ENCODE measurements at regions not wholly inside any gene's neighbourhood (a gene's known extent, or its start where the extent isn't known, plus 50 kb on each side); places are given as distances from the start of the nearest gene placed in this dataset.

DNA sequence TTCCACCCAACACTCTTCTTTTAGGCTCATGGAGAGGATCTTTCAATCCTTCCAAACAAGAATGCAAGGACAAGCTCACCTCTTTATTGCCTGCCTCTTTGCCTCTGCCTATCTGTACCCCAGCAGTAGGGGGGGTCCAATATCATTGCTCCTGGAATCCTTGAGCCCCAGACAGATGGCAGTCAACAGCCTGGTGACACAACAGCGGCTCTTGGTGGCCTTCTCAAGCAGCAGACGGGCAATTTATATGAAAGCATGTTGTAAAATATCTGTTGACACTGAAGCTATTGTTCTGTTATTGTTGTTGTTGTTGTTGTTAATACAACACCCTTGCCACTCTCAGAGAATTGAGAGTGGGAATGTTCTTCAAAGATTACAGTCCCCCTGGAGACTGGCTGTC is 480.0 kb upstream of the CADM1 start (continued):
- no peak for TF ChIP-seq ZUFSP (CRISPR knock-in tag; IDR thresholded peaks at IDR 0.05; ENCODE audit: borderline replicate concordance)
- TF ChIP-seq DRAP1 (CRISPR knock-in tag; IDR thresholded peaks at IDR 0.05), result no peak
- no peak for TF ChIP-seq KMT2B (CRISPR knock-in tag; IDR thresholded peaks at IDR 0.05)
- TF ChIP-seq ZSCAN30 (CRISPR knock-in tag; IDR thresholded peaks at IDR 0.05), result no peak
- no peak for TF ChIP-seq FOXO1 (CRISPR knock-in tag; IDR thresholded peaks at IDR 0.05)

GRCh38 chr11:115982666-115983065 is 478.5 kb upstream of the CADM1 start:
- no peak overlapping the region for H3K4me2 ChIP-seq (ENCODE audit: low read depth, low read length)
- in situ Hi-C loops (cut with HindIII; ENCODE audit: extremely low pct_ligation_motif_present, low pct_unique_long_range_greater_than_20kb) (no loop called here), intact Hi-C loops (cut with micrococcal nuclease; ENCODE audit: unreplicated experiment) (no loop called here)
- POLR2A ChIA-PET, result no interaction called here
- H3K36me3 ChIP-seq (replicated peaks in 1 of 2; ENCODE audit: control insufficient read depth in 1 of 2, insufficient read depth in 2 of 2, low read length in 2 of 2), result no peaks in the 10 kb centered on the region
- H3K79me2 ChIP-seq (ENCODE audit: insufficient read depth, low read length), result no peaks in the 10 kb centered on the region
- WGBS (ENCODE audit: low lambda C conversion rate), result 0% methylated on average over 1 of the region's 4 CpGs
- H4K20me1 ChIP-seq (ENCODE audit: insufficient read depth, low read length), result no peaks in the 10 kb centered on the region
- CTCF ChIA-PET (ENCODE audit: low intra/inter-chr PET ratio, low total read pairs), result no interaction called here
- H3K9ac ChIP-seq (ENCODE audit: insufficient read depth, low read depth, low read length), result no peak overlapping the region
- DNase-seq (ENCODE audit: low spot score), result no peak
- no peak for FAIRE-seq
- no peak overlapping the region for H3K4me3 ChIP-seq (replicated peaks in 1 of 3; ENCODE audit: insufficient read depth in 1 of 3, low read depth in 2 of 3, low read length in 3 of 3)
- H2AFZ ChIP-seq (ENCODE audit: low read length), result no peak overlapping the region
- H3K9me3 ChIP-seq (ENCODE audit: low read length), result no peaks in the 10 kb centered on the region
- no peak overlapping the region for H3K27ac ChIP-seq (ENCODE audit: extremely low read length, insufficient read depth, low read length)
- H3K27me3 ChIP-seq (ENCODE audit: control insufficient read depth in 1 of 2, insufficient read depth in 2 of 2, low read length in 2 of 2), result peaks cover 0 to 5% of the 10 kb centered on the region in 2 experiments; a peak in 3 of 5 replicates
- BruUV-seq (replicated peaks), result no TSS peak
- no peak for ATAC-seq
- no peaks in the 10 kb centered on the region for H3K4me1 ChIP-seq (ENCODE audit: insufficient read depth, low read length)
- TF ChIP-seq ZNF589 (CRISPR knock-in tag; conservative IDR thresholded peaks at IDR 0.05), result no peak
- no peak for TF ChIP-seq NR2F6 (IDR thresholded peaks at IDR 0.05)
- TF ChIP-seq NR2F6 (CRISPR knock-in tag; IDR thresholded peaks at IDR 0.05), result no peak
- TF ChIP-seq CBX2 (IDR thresholded peaks at IDR 0.05; ENCODE audit: low read depth, low read length), result no peak
- no peak for TF ChIP-seq CBX2 (CRISPR knock-in tag; IDR thresholded peaks at IDR 0.05; ENCODE audit: low read depth)
- no peak for TF ChIP-seq RARA (CRISPR knock-in tag; IDR thresholded peaks at IDR 0.05)
- no peak for TF ChIP-seq KDM1A (CRISPR knock-in tag; IDR thresholded peaks at IDR 0.05)
- TF ChIP-seq GATAD2A (CRISPR knock-in tag; IDR thresholded peaks at IDR 0.05), result no peak
- no peak for TF ChIP-seq AHR (CRISPR knock-in tag; IDR thresholded peaks at IDR 0.05)
- TF ChIP-seq ZNF24 (IDR thresholded peaks at IDR 0.05), result no peak
- no peak for TF ChIP-seq ZNF691 (CRISPR knock-in tag; IDR thresholded peaks at IDR 0.05; ENCODE audit: borderline replicate concordance, low read depth)
- no peak for TF ChIP-seq MAZ (IDR thresholded peaks at IDR 0.05; ENCODE audit: borderline replicate concordance, low read depth, low read length)
- no peak for TF ChIP-seq MAZ (CRISPR knock-in tag; IDR thresholded peaks at IDR 0.05; ENCODE audit: low read depth)
- TF ChIP-seq ZNF776 (CRISPR knock-in tag; IDR thresholded peaks at IDR 0.05), result no peak
- TF ChIP-seq ZBTB20 (CRISPR knock-in tag; IDR thresholded peaks at IDR 0.05; ENCODE audit: borderline replicate concordance, low read depth), result no peak
- no peak for TF ChIP-seq LRRFIP1 (CRISPR knock-in tag; conservative IDR thresholded peaks at IDR 0.05)
- no peak for TF ChIP-seq MEIS2 (CRISPR knock-in tag; IDR thresholded peaks at IDR 0.05)
- TF ChIP-seq JUNB (CRISPR knock-in tag; IDR thresholded peaks at IDR 0.05; ENCODE audit: borderline replicate concordance), result no peak
- no peak for TF ChIP-seq ELF1 (CRISPR knock-in tag; IDR thresholded peaks at IDR 0.05)

Measured in HepG2 (cell line).